ENCODE measurements at regions not wholly inside any gene's neighbourhood (a gene's known extent, or its start where the extent isn't known, plus 50 kb on each side); places are given as distances from the start of the nearest gene placed in this dataset.

DNA sequence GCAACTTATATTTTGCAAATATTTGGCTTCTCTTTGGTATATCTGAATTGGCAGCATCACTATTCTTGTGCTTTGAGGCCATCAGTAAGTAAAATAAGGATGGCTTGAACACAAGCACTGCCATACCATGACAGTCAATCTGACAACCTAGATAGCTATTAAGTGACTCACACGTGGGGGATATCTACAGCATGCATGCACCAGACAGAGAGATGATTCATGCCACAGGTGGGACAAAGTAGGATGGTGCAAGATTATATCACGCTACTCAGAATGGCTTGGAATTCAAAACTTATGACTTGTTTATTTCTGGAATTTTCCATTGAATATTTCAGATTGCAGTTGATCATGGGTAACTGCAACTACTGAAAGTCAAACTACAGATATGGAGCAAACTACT is 675.6 kb upstream of the MDGA2 start:
- no peak for TF ChIP-seq YY1 (IDR thresholded peaks at IDR 0.05; ENCODE audit: insufficient read depth, insufficient read length)
- TF ChIP-seq SUZ12 (IDR thresholded peaks at IDR 0.05; ENCODE audit: extremely low read depth, insufficient read depth, insufficient read length) = no peak
